ENCODE measurements at regions not wholly inside any gene's neighbourhood (a gene's known extent, or its start where the extent isn't known, plus 50 kb on each side); places are given as distances from the start of the nearest gene placed in this dataset.

- Histone ChIP-seq H2AK5ac (ENCODE audit: low read length, severe bottlenecking) (no peak overlapping the region), H4K91ac (ENCODE audit: low read length) (no peak overlapping the region), H3K79me1 (replicated peaks; ENCODE audit: low read length, poor library complexity, severe bottlenecking) (no peaks in the 10 kb centered on the region), H4K8ac (ENCODE audit: low read length) (no peak overlapping the region), H3K27me3 (ENCODE audit: control insufficient read depth in 1 of 2, insufficient read depth in 1 of 2, low read length in 2 of 2) (no peaks in the 10 kb centered on the region), H2BK5ac (ENCODE audit: low read depth, low read length, poor library complexity, severe bottlenecking) (no peak overlapping the region), H3K18ac (ENCODE audit: low read depth in 1 of 2, low read length in 2 of 2) (no peak overlapping the region), H2BK15ac (ENCODE audit: low read depth, poor library complexity, severe bottlenecking) (no peak overlapping the region), H3K4ac (ENCODE audit: low read depth in 1 of 2, low read length in 2 of 2) (no peak overlapping the region), H3K27ac (ENCODE audit: low read length, poor library complexity, severe bottlenecking) (no peak overlapping the region), H3K23ac (ENCODE audit: low read length in 2 of 2) (no peak overlapping the region), H3K14ac (ENCODE audit: low read length in 2 of 2) (no peak overlapping the region), H3K4me2 (ENCODE audit: low read length, poor library complexity, severe bottlenecking) (no peak overlapping the region), H3K9ac (ENCODE audit: low read length) (no peak overlapping the region), H2AFZ (ENCODE audit: low read depth, low read length) (no peak overlapping the region), H2BK12ac (ENCODE audit: low read length in 2 of 2) (no peak overlapping the region), H3K9me3 (ENCODE audit: control insufficient read depth, low read length) (no peaks in the 10 kb centered on the region), H3K4me3 (ENCODE audit: insufficient read depth in 1 of 2, low read depth in 1 of 2, low read length in 2 of 2) (no peak overlapping the region), H3K36me3 (ENCODE audit: control insufficient read depth in 1 of 2, insufficient read depth in 2 of 2, low read depth in 1 of 2, low read length in 2 of 2) (no peaks in the 10 kb centered on the region), H3K4me1 (ENCODE audit: control insufficient read depth, insufficient read depth, low read depth, low read length) (peaks cover 1% of the 10 kb centered on the region), H2BK120ac (ENCODE audit: low read depth, low read length) (no peak overlapping the region)
- no peak for DNase-seq
Observed at GRCh38 chr18:42474577-42474976, 519.5 kb downstream of the PIK3C3 start.

GRCh38 chr18:42475157-42475556, 520.1 kb downstream of the PIK3C3 start:
- Histone ChIP-seq H3K27me3 (ENCODE audit: control insufficient read depth in 1 of 2, insufficient read depth in 1 of 2, low read length in 2 of 2) (no peaks in the 10 kb centered on the region), H3K18ac (ENCODE audit: low read depth in 1 of 2, low read length in 2 of 2) (no peak overlapping the region), H3K9me3 (ENCODE audit: control insufficient read depth, low read length) (no peaks in the 10 kb centered on the region), H3K4me1 (ENCODE audit: control insufficient read depth, insufficient read depth, low read depth, low read length) (peaks cover 1% of the 10 kb centered on the region), H3K14ac (ENCODE audit: low read length in 2 of 2) (no peak overlapping the region), H2BK12ac (ENCODE audit: low read length in 2 of 2) (no peak overlapping the region), H2AFZ (ENCODE audit: low read depth, low read length) (no peak overlapping the region), H4K8ac (ENCODE audit: low read length) (no peak overlapping the region), H2AK5ac (ENCODE audit: low read length, severe bottlenecking) (no peak overlapping the region), H3K4ac (ENCODE audit: low read depth in 1 of 2, low read length in 2 of 2) (no peak overlapping the region), H3K36me3 (ENCODE audit: control insufficient read depth in 1 of 2, insufficient read depth in 2 of 2, low read depth in 1 of 2, low read length in 2 of 2) (no peaks in the 10 kb centered on the region), H4K91ac (ENCODE audit: low read length) (no peak overlapping the region), H3K27ac (ENCODE audit: low read length, poor library complexity, severe bottlenecking) (no peak overlapping the region), H3K79me1 (replicated peaks; ENCODE audit: low read length, poor library complexity, severe bottlenecking) (no peaks in the 10 kb centered on the region), H3K23ac (ENCODE audit: low read length in 2 of 2) (no peak overlapping the region), H2BK120ac (ENCODE audit: low read depth, low read length) (no peak overlapping the region), H3K9ac (ENCODE audit: low read length) (no peak overlapping the region), H2BK15ac (ENCODE audit: low read depth, poor library complexity, severe bottlenecking) (no peak overlapping the region), H3K4me3 (ENCODE audit: insufficient read depth in 1 of 2, low read depth in 1 of 2, low read length in 2 of 2) (no peak overlapping the region), H2BK5ac (ENCODE audit: low read depth, low read length, poor library complexity, severe bottlenecking) (no peak overlapping the region), H3K4me2 (ENCODE audit: low read length, poor library complexity, severe bottlenecking) (no peak overlapping the region)
- no peak for DNase-seq
- WGBS = no CpG with 5 or more reads among the region's 1 CpG

GRCh38 chr18:42477267-42477666, 522.2 kb downstream of the PIK3C3 start:
- Histone ChIP-seq H3K4me1 (ENCODE audit: control insufficient read depth, insufficient read depth, low read depth, low read length) (peaks cover 1% of the 10 kb centered on the region), H3K27me3 (ENCODE audit: control insufficient read depth in 1 of 2, insufficient read depth in 1 of 2, low read length in 2 of 2) (no peaks in the 10 kb centered on the region), H4K91ac (ENCODE audit: low read length) (no peak overlapping the region), H2BK15ac (ENCODE audit: low read depth, poor library complexity, severe bottlenecking) (no peak overlapping the region), H3K4me3 (ENCODE audit: insufficient read depth in 1 of 2, low read depth in 1 of 2, low read length in 2 of 2) (no peak overlapping the region), H3K27ac (ENCODE audit: low read length, poor library complexity, severe bottlenecking) (no peak overlapping the region), H3K4ac (ENCODE audit: low read depth in 1 of 2, low read length in 2 of 2) (no peak overlapping the region), H3K4me2 (ENCODE audit: low read length, poor library complexity, severe bottlenecking) (no peak overlapping the region), H3K36me3 (ENCODE audit: control insufficient read depth in 1 of 2, insufficient read depth in 2 of 2, low read depth in 1 of 2, low read length in 2 of 2) (no peaks in the 10 kb centered on the region), H3K9me3 (ENCODE audit: control insufficient read depth, low read length) (no peaks in the 10 kb centered on the region), H2AFZ (ENCODE audit: low read depth, low read length) (no peak overlapping the region), H2BK12ac (ENCODE audit: low read length in 2 of 2) (no peak overlapping the region), H3K9ac (ENCODE audit: low read length) (no peak overlapping the region), H3K79me1 (replicated peaks; ENCODE audit: low read length, poor library complexity, severe bottlenecking) (no peaks in the 10 kb centered on the region), H3K23ac (ENCODE audit: low read length in 2 of 2) (no peak overlapping the region), H2BK5ac (ENCODE audit: low read depth, low read length, poor library complexity, severe bottlenecking) (no peak overlapping the region), H3K18ac (ENCODE audit: low read depth in 1 of 2, low read length in 2 of 2) (no peak overlapping the region), H4K8ac (ENCODE audit: low read length) (no peak overlapping the region), H2AK5ac (ENCODE audit: low read length, severe bottlenecking) (no peak overlapping the region), H3K14ac (ENCODE audit: low read length in 2 of 2) (no peak overlapping the region), H2BK120ac (ENCODE audit: low read depth, low read length) (no peak overlapping the region)
- no peak for DNase-seq

- Histone ChIP-seq H3K79me1 (replicated peaks; ENCODE audit: low read length, poor library complexity, severe bottlenecking) (no peaks in the 10 kb centered on the region), H2AK5ac (ENCODE audit: low read length, severe bottlenecking) (no peak overlapping the region), H3K27me3 (ENCODE audit: control insufficient read depth in 1 of 2, insufficient read depth in 1 of 2, low read length in 2 of 2) (no peaks in the 10 kb centered on the region), H3K9me3 (ENCODE audit: control insufficient read depth, low read length) (peaks cover 6% of the 10 kb centered on the region), H3K18ac (ENCODE audit: low read depth in 1 of 2, low read length in 2 of 2) (no peak overlapping the region), H3K14ac (ENCODE audit: low read length in 2 of 2) (no peak overlapping the region), H3K36me3 (ENCODE audit: control insufficient read depth in 1 of 2, insufficient read depth in 2 of 2, low read depth in 1 of 2, low read length in 2 of 2) (no peaks in the 10 kb centered on the region), H3K4me2 (ENCODE audit: low read length, poor library complexity, severe bottlenecking) (no peak overlapping the region), H3K4me3 (ENCODE audit: insufficient read depth in 1 of 2, low read depth in 1 of 2, low read length in 2 of 2) (no peak overlapping the region), H3K4ac (ENCODE audit: low read depth in 1 of 2, low read length in 2 of 2) (no peak overlapping the region), H2BK12ac (ENCODE audit: low read length in 2 of 2) (no peak overlapping the region), H2AFZ (ENCODE audit: low read depth, low read length) (no peak overlapping the region), H3K23ac (ENCODE audit: low read length in 2 of 2) (no peak overlapping the region), H3K27ac (ENCODE audit: low read length, poor library complexity, severe bottlenecking) (no peak overlapping the region), H3K9ac (ENCODE audit: low read length) (no peak overlapping the region), H2BK120ac (ENCODE audit: low read depth, low read length) (no peak overlapping the region), H4K8ac (ENCODE audit: low read length) (no peak overlapping the region), H2BK5ac (ENCODE audit: low read depth, low read length, poor library complexity, severe bottlenecking) (no peak overlapping the region), H4K91ac (ENCODE audit: low read length) (no peak overlapping the region), H2BK15ac (ENCODE audit: low read depth, poor library complexity, severe bottlenecking) (no peak overlapping the region), H3K4me1 (ENCODE audit: control insufficient read depth, insufficient read depth, low read depth, low read length) (peaks cover 1% of the 10 kb centered on the region)
- 94% methylated on average over 5 of the region's 5 CpGs for WGBS
- DNase-seq = no peak
Observed at GRCh38 chr18:42480441-42480840, 525.4 kb downstream of the PIK3C3 start.

Measured in mesenchymal stem cell (in vitro differentiated cells and primary cell).